Activated naive CD8-positive, alpha-beta T cell treated with anti-CD3 and anti-CD28 coated beads, Interleukin-2, amount 10 ng/mL, durations not matched to agents 7 days and 5 days (primary cell): ENCODE measurements at regions not wholly inside any gene's neighbourhood (a gene's known extent, or its start where the extent isn't known, plus 50 kb on each side); places are given as distances from the start of the nearest gene placed in this dataset.

ENCODE experiments used
- ATAC-seq: fragments of 150-1000 bp; cut with Tn5 transposase; one replicate; pipeline ENCODE4 v1.10.0; 2021; ENCODE audit warnings: low read depth, moderate library complexity
- POLR2A ChIA-PET: fragments of 350-600 bp; sonication (Branson Sonifier 250); formaldehyde crosslinking; loops from one replicate; lab custom pipeline; 2021; ENCODE audit warnings: antibody characterized with exemption; lab: Charles Lee
- DNase-seq: peaks from one replicate; pipeline ENCODE4 v3.0.0; 2021
- H3K27ac Mint-ChIP-seq: one replicate; pipeline ENCODE4 v1.8.0; 2022; ENCODE audit warnings: mild to moderate bottlenecking, mixed read lengths
- H3K27me3 Mint-ChIP-seq: one replicate; pipeline ENCODE4 v1.8.0; 2022; ENCODE audit warnings: mild to moderate bottlenecking, moderate library complexity, mixed read lengths
- H3K36me3 Mint-ChIP-seq: one replicate; pipeline ENCODE4 v1.8.0; 2021; ENCODE audit warnings: mild to moderate bottlenecking, mixed read lengths
- H3K4me1 Mint-ChIP-seq: one replicate; pipeline ENCODE4 v1.8.0; 2021; ENCODE audit warnings: mixed read lengths
- H3K4me3 Mint-ChIP-seq: one replicate; pipeline ENCODE4 v1.8.0; 2022; ENCODE audit warnings: mild to moderate bottlenecking, moderate library complexity, mixed read lengths
- H3K9me3 Mint-ChIP-seq: one replicate; pipeline ENCODE4 v1.8.0; 2021; ENCODE audit warnings: mixed read lengths

- H3K27ac Mint-ChIP-seq, result no peak overlapping the region
- H3K27me3 Mint-ChIP-seq, result no peaks in the 10 kb centered on the region
- H3K36me3 Mint-ChIP-seq, result peaks cover 24% of the 10 kb centered on the region
- DNase-seq (no peak), ATAC-seq (no peak)
- H3K4me1 Mint-ChIP-seq, result peaks cover 7% of the 10 kb centered on the region
- POLR2A ChIA-PET, result no interaction called here
- H3K9me3 Mint-ChIP-seq, result peaks cover 3% of the 10 kb centered on the region
- no peak overlapping the region for H3K4me3 Mint-ChIP-seq
Observed at GRCh38 chr2:181268174-181268867, 188.9 kb upstream of the ITGA4 start.

GRCh38 chr2:181273986-181274385 is 183.2 kb upstream of the ITGA4 start:
- DNase-seq, result no peak
- Mint-ChIP-seq H3K27ac (no peak overlapping the region), H3K9me3 (no peaks in the 10 kb centered on the region), H3K4me3 (no peak overlapping the region), H3K4me1 (peaks cover 24% of the 10 kb centered on the region), H3K27me3 (no peaks in the 10 kb centered on the region), H3K36me3 (peaks cover 9% of the 10 kb centered on the region)
- POLR2A ChIA-PET, result no interaction called here
- ATAC-seq, result no peak

- peak overlapping the region; percentile 62 for H3K27ac Mint-ChIP-seq
- POLR2A ChIA-PET, result interaction anchor here (1.0 to 1.4 kb wide), 3 partner anchors 20 to 132 kb away, joined by 3 to 4 read pairs (median 3); no protein-coding TSS in a partner anchor
- H3K27me3 Mint-ChIP-seq, result no peaks in the 10 kb centered on the region
- peaks cover 29% of the 10 kb centered on the region for H3K4me1 Mint-ChIP-seq
- DNase-seq (peak; percentile 42), ATAC-seq (peak; percentile 92)
- no peaks in the 10 kb centered on the region for H3K9me3 Mint-ChIP-seq
- peaks cover 14% of the 10 kb centered on the region for H3K36me3 Mint-ChIP-seq
- H3K4me3 Mint-ChIP-seq, result peak overlapping the region; percentile 62
Observed at GRCh38 chr2:181275643-181276070, 181.5 kb upstream of the ITGA4 start.

- Mint-ChIP-seq H3K27me3 (no peaks in the 10 kb centered on the region), H3K4me3 (peak overlapping the region; percentile 55), H3K9me3 (peaks cover 9% of the 10 kb centered on the region), H3K27ac (peak overlapping the region; percentile 68), H3K36me3 (peaks cover 35% of the 10 kb centered on the region), H3K4me1 (peaks cover 27% of the 10 kb centered on the region)
- no peak for DNase-seq
- ATAC-seq, result peak; percentile 76
- POLR2A ChIA-PET, result no interaction called here
Observed at GRCh38 chr2:181281206-181281832, 175.9 kb upstream of the ITGA4 start.

GRCh38 chr2:181285116-181285515 is 172.1 kb upstream of the ITGA4 start:
- Mint-ChIP-seq H3K4me1 (peaks cover 21% of the 10 kb centered on the region), H3K4me3 (no peak overlapping the region), H3K27me3 (no peaks in the 10 kb centered on the region), H3K27ac (no peak overlapping the region), H3K36me3 (peaks cover 40% of the 10 kb centered on the region), H3K9me3 (peaks cover 15% of the 10 kb centered on the region)
- POLR2A ChIA-PET, result no interaction called here
- DNase-seq (no peak), ATAC-seq (no peak)

GRCh38 chr2:181289698-181290097 is 167.5 kb upstream of the ITGA4 start:
- H3K4me3 Mint-ChIP-seq, result no peak overlapping the region
- POLR2A ChIA-PET, result interaction anchor here (0.6 to 1.4 kb wide), 2 partner anchors 12 to 168 kb away, joined by 3 read pairs; partner anchors contain the start of gene ITGA4
- H3K9me3 Mint-ChIP-seq, result peaks cover 10% of the 10 kb centered on the region
- H3K4me1 Mint-ChIP-seq, result peaks cover 6% of the 10 kb centered on the region
- no peak overlapping the region for H3K27ac Mint-ChIP-seq
- peak; percentile 14 for ATAC-seq
- DNase-seq, result no peak
- no peaks in the 10 kb centered on the region for H3K27me3 Mint-ChIP-seq
- H3K36me3 Mint-ChIP-seq, result peaks cover 36% of the 10 kb centered on the region

- H3K36me3 Mint-ChIP-seq, result peaks cover 36% of the 10 kb centered on the region
- no peaks in the 10 kb centered on the region for H3K27me3 Mint-ChIP-seq
- H3K27ac Mint-ChIP-seq, result no peak overlapping the region
- POLR2A ChIA-PET, result interaction anchor here (1.4 kb wide), 1 partner anchor 11 kb away, joined by 3 read pairs; no protein-coding TSS in a partner anchor
- DNase-seq, result no peak
- ATAC-seq, result no peak
- H3K9me3 Mint-ChIP-seq, result peaks cover 7% of the 10 kb centered on the region
- no peak overlapping the region for H3K4me3 Mint-ChIP-seq
- peaks cover 4% of the 10 kb centered on the region for H3K4me1 Mint-ChIP-seq
Observed at GRCh38 chr2:181290182-181290581, 167.0 kb upstream of the ITGA4 start.

- POLR2A ChIA-PET, result interaction anchor here (0.8 kb wide), 1 partner anchor 15 kb away, joined by 3 read pairs; no protein-coding TSS in a partner anchor
- Mint-ChIP-seq H3K27ac (no peak overlapping the region), H3K4me1 (peaks cover 5% of the 10 kb centered on the region), H3K36me3 (peaks cover 58% of the 10 kb centered on the region), H3K27me3 (no peaks in the 10 kb centered on the region), H3K4me3 (no peak overlapping the region), H3K9me3 (peaks cover 17% of the 10 kb centered on the region)
- DNase-seq (no peak), ATAC-seq (no peak)
Observed at GRCh38 chr2:181294979-181295378, 162.2 kb upstream of the ITGA4 start.

GRCh38 chr2:181300600-181301291 is 156.4 kb upstream of the ITGA4 start:
- POLR2A ChIA-PET, result interaction anchor here (1.0 to 13.2 kb wide), 6 partner anchors 9 to 177 kb away, joined by 3 to 219 read pairs (median 4); partner anchors contain the start of gene ITGA4
- Mint-ChIP-seq H3K27me3 (no peaks in the 10 kb centered on the region), H3K27ac (peak overlapping the region; percentile 84), H3K9me3 (peaks cover 16% of the 10 kb centered on the region), H3K36me3 (peaks cover 32% of the 10 kb centered on the region), H3K4me3 (peak overlapping the region; percentile 77), H3K4me1 (peaks cover 48% of the 10 kb centered on the region)
- DNase-seq (no peak), ATAC-seq (peak; percentile 38)

- no peak for DNase-seq
- Mint-ChIP-seq H3K4me3 (peak overlapping the region; percentile 85), H3K27ac (peak overlapping the region; percentile 96), H3K4me1 (peaks cover 77% of the 10 kb centered on the region), H3K27me3 (no peaks in the 10 kb centered on the region), H3K36me3 (peaks cover 7% of the 10 kb centered on the region), H3K9me3 (peaks cover 6% of the 10 kb centered on the region)
- no peak for ATAC-seq
- POLR2A ChIA-PET, result interaction anchor here (0.8 to 13.2 kb wide), 9 partner anchors 9 to 183 kb away, joined by 3 to 219 read pairs (median 6); partner anchors contain the start of gene ITGA4
Observed at GRCh38 chr2:181304011-181304844, 153.0 kb upstream of the ITGA4 start.

- peak overlapping the region; percentile 85 for H3K4me3 Mint-ChIP-seq
- ATAC-seq (peak; percentile 86), DNase-seq (peak; percentile 56)
- H3K9me3 Mint-ChIP-seq, result no peaks in the 10 kb centered on the region
- POLR2A ChIA-PET, result interaction anchor here (0.7 to 13.2 kb wide), 12 partner anchors 88 to 181 kb away, joined by 3 to 219 read pairs (median 3); partner anchors contain the start of gene ITGA4
- peaks cover 68% of the 10 kb centered on the region for H3K4me1 Mint-ChIP-seq
- H3K36me3 Mint-ChIP-seq, result no peaks in the 10 kb centered on the region
- peak overlapping the region; percentile 96 for H3K27ac Mint-ChIP-seq
- no peaks in the 10 kb centered on the region for H3K27me3 Mint-ChIP-seq
Observed at GRCh38 chr2:181305301-181306123, 151.7 kb upstream of the ITGA4 start.

GRCh38 chr2:181306785-181307184 is 150.4 kb upstream of the ITGA4 start:
- ATAC-seq (no peak), DNase-seq (no peak)
- POLR2A ChIA-PET, result interaction anchor here (13.2 kb wide), 1 partner anchor 153 kb away, joined by 219 read pairs; the partner anchor contains the start of gene ITGA4
- Mint-ChIP-seq H3K36me3 (no peaks in the 10 kb centered on the region), H3K4me1 (peaks cover 57% of the 10 kb centered on the region), H3K27me3 (no peaks in the 10 kb centered on the region), H3K27ac (peak overlapping the region; percentile 96), H3K9me3 (no peaks in the 10 kb centered on the region), H3K4me3 (peak overlapping the region; percentile 85)
